ENCODE measurements at regions not wholly inside any gene's neighbourhood (a gene's known extent, or its start where the extent isn't known, plus 50 kb on each side); places are given as distances from the start of the nearest gene placed in this dataset.

- DNase-seq (ENCODE audit: low spot score): no peak
- no peak overlapping the region for H3K23ac ChIP-seq (ENCODE audit: low read depth, low read length, poor library complexity)
- H2BK120ac ChIP-seq (ENCODE audit: low read depth, low read length): no peak overlapping the region
- no peaks in the 10 kb centered on the region for H3K79me1 ChIP-seq (ENCODE audit: low read depth, low read length)
- no peak overlapping the region for H4K8ac ChIP-seq (ENCODE audit: low read depth, low read length)
- no peak overlapping the region for H3K4me3 ChIP-seq (ENCODE audit: low read length in 2 of 2)
- H2BK5ac ChIP-seq (ENCODE audit: low read length): no peak overlapping the region
- no CpG with 5 or more reads among the region's 4 CpGs for WGBS, 2 donors (ENCODE audit: extremely low coverage in 2 of 2, insufficient read length in 2 of 2, insufficient replicate concordance in 1 of 2)
- H3K36me3 ChIP-seq (replicated peaks in 1 of 2; ENCODE audit: control insufficient read depth in 2 of 2, insufficient read depth in 2 of 2, low read length in 2 of 2): no peaks in the 10 kb centered on the region
- no peak overlapping the region for H3K9ac ChIP-seq (ENCODE audit: low read depth, low read length, poor library complexity)
- no peak overlapping the region for H4K91ac ChIP-seq (ENCODE audit: low read depth, low read length, poor library complexity)
- no peak overlapping the region for H3K14ac ChIP-seq (ENCODE audit: low read length)
- no peak overlapping the region for H2AK5ac ChIP-seq (ENCODE audit: low read depth, low read length)
- H3K18ac ChIP-seq (ENCODE audit: low read length): no peak overlapping the region
- H2AFZ ChIP-seq (ENCODE audit: low read length): no peak overlapping the region
- no peak overlapping the region for H3K4me2 ChIP-seq (ENCODE audit: insufficient read depth, low read length, poor library complexity, severe bottlenecking)
- H3K4me1 ChIP-seq (ENCODE audit: control insufficient read depth in 2 of 2, insufficient read depth in 1 of 2, low read depth in 1 of 2, low read length in 2 of 2): peaks cover 3 to 5% of the 10 kb centered on the region in 2 donors
- no peak overlapping the region for H2BK15ac ChIP-seq (ENCODE audit: low read length)
- no peaks in the 10 kb centered on the region for H3K9me3 ChIP-seq (replicated peaks in 1 of 2; ENCODE audit: control insufficient read depth in 2 of 2, insufficient read depth in 1 of 2, low read depth in 1 of 2, low read length in 2 of 2)
- H3K4ac ChIP-seq (ENCODE audit: low read length): no peak overlapping the region
- H3K27me3 ChIP-seq (ENCODE audit: control insufficient read depth in 3 of 3, insufficient read depth in 3 of 3, low read depth in 1 of 3, low read length in 3 of 3): no peaks in the 10 kb centered on the region
- H2BK12ac ChIP-seq (ENCODE audit: low read length): no peak overlapping the region
- H3K27ac ChIP-seq (replicated peaks; ENCODE audit: low read length): no peak overlapping the region
Observed at GRCh38 chr6:50116797-50117542, 67.2 kb upstream of the DEFB112 start.

- H2AK5ac ChIP-seq (ENCODE audit: low read depth, low read length): no peak overlapping the region
- H2BK12ac ChIP-seq (ENCODE audit: low read length): no peak overlapping the region
- H3K18ac ChIP-seq (ENCODE audit: low read length): no peak overlapping the region
- H2BK15ac ChIP-seq (ENCODE audit: low read length): no peak overlapping the region
- no peak overlapping the region for H3K9ac ChIP-seq (ENCODE audit: low read depth, low read length, poor library complexity)
- no peak overlapping the region for H4K91ac ChIP-seq (ENCODE audit: low read depth, low read length, poor library complexity)
- no peaks in the 10 kb centered on the region for H3K27me3 ChIP-seq (ENCODE audit: control insufficient read depth in 3 of 3, insufficient read depth in 3 of 3, low read depth in 1 of 3, low read length in 3 of 3)
- no peak overlapping the region for H4K8ac ChIP-seq (ENCODE audit: low read depth, low read length)
- H3K79me1 ChIP-seq (ENCODE audit: low read depth, low read length): no peaks in the 10 kb centered on the region
- WGBS, 2 donors (ENCODE audit: extremely low coverage in 2 of 2, insufficient read length in 2 of 2, insufficient replicate concordance in 1 of 2): no CpG with 5 or more reads among the region's 3 CpGs
- no peak overlapping the region for H3K27ac ChIP-seq (replicated peaks; ENCODE audit: low read length)
- H3K4ac ChIP-seq (ENCODE audit: low read length): no peak overlapping the region
- no peaks in the 10 kb centered on the region for H3K9me3 ChIP-seq (replicated peaks in 1 of 2; ENCODE audit: control insufficient read depth in 2 of 2, insufficient read depth in 1 of 2, low read depth in 1 of 2, low read length in 2 of 2)
- no peaks in the 10 kb centered on the region for H3K36me3 ChIP-seq (replicated peaks in 1 of 2; ENCODE audit: control insufficient read depth in 2 of 2, insufficient read depth in 2 of 2, low read length in 2 of 2)
- H3K4me2 ChIP-seq (ENCODE audit: insufficient read depth, low read length, poor library complexity, severe bottlenecking): no peak overlapping the region
- H3K4me1 ChIP-seq (ENCODE audit: control insufficient read depth in 2 of 2, insufficient read depth in 1 of 2, low read depth in 1 of 2, low read length in 2 of 2): peaks cover 0 to 2% of the 10 kb centered on the region in 2 donors
- H2BK5ac ChIP-seq (ENCODE audit: low read length): no peak overlapping the region
- no peak for DNase-seq (ENCODE audit: low spot score)
- no peak overlapping the region for H3K14ac ChIP-seq (ENCODE audit: low read length)
- no peak overlapping the region for H3K23ac ChIP-seq (ENCODE audit: low read depth, low read length, poor library complexity)
- H2AFZ ChIP-seq (ENCODE audit: low read length): no peak overlapping the region
- H2BK120ac ChIP-seq (ENCODE audit: low read depth, low read length): no peak overlapping the region
- no peak overlapping the region for H3K4me3 ChIP-seq (ENCODE audit: low read length in 2 of 2)
Observed at GRCh38 chr6:50120300-50120699, 70.6 kb upstream of the DEFB112 start.

GRCh38 chr6:50123688-50124087 is 74.0 kb upstream of the DEFB112 start:
- no peak overlapping the region for H3K14ac ChIP-seq (ENCODE audit: low read length)
- no peak overlapping the region for H4K8ac ChIP-seq (ENCODE audit: low read depth, low read length)
- no peaks in the 10 kb centered on the region for H3K36me3 ChIP-seq (replicated peaks in 1 of 2; ENCODE audit: control insufficient read depth in 2 of 2, insufficient read depth in 2 of 2, low read length in 2 of 2)
- H2BK5ac ChIP-seq (ENCODE audit: low read length): no peak overlapping the region
- H3K4me2 ChIP-seq (ENCODE audit: insufficient read depth, low read length, poor library complexity, severe bottlenecking): no peak overlapping the region
- no peak overlapping the region for H2AFZ ChIP-seq (ENCODE audit: low read length)
- H3K79me1 ChIP-seq (ENCODE audit: low read depth, low read length): no peaks in the 10 kb centered on the region
- DNase-seq (ENCODE audit: low spot score): no peak
- H3K27ac ChIP-seq (replicated peaks; ENCODE audit: low read length): no peak overlapping the region
- no peaks in the 10 kb centered on the region for H3K4me1 ChIP-seq (ENCODE audit: control insufficient read depth in 2 of 2, insufficient read depth in 1 of 2, low read depth in 1 of 2, low read length in 2 of 2)
- no peak overlapping the region for H3K9ac ChIP-seq (ENCODE audit: low read depth, low read length, poor library complexity)
- H2BK15ac ChIP-seq (ENCODE audit: low read length): no peak overlapping the region
- H3K4me3 ChIP-seq (ENCODE audit: low read length in 2 of 2): no peak overlapping the region
- no peak overlapping the region for H3K23ac ChIP-seq (ENCODE audit: low read depth, low read length, poor library complexity)
- no peaks in the 10 kb centered on the region for H3K9me3 ChIP-seq (replicated peaks in 1 of 2; ENCODE audit: control insufficient read depth in 2 of 2, insufficient read depth in 1 of 2, low read depth in 1 of 2, low read length in 2 of 2)
- no peak overlapping the region for H4K91ac ChIP-seq (ENCODE audit: low read depth, low read length, poor library complexity)
- H3K4ac ChIP-seq (ENCODE audit: low read length): no peak overlapping the region
- H2BK120ac ChIP-seq (ENCODE audit: low read depth, low read length): no peak overlapping the region
- H2AK5ac ChIP-seq (ENCODE audit: low read depth, low read length): no peak overlapping the region
- no peak overlapping the region for H2BK12ac ChIP-seq (ENCODE audit: low read length)
- H3K27me3 ChIP-seq (ENCODE audit: control insufficient read depth in 3 of 3, insufficient read depth in 3 of 3, low read depth in 1 of 3, low read length in 3 of 3): no peaks in the 10 kb centered on the region
- H3K18ac ChIP-seq (ENCODE audit: low read length): no peak overlapping the region

- H4K8ac ChIP-seq (ENCODE audit: low read depth, low read length): no peak overlapping the region
- H2BK15ac ChIP-seq (ENCODE audit: low read length): no peak overlapping the region
Observed at GRCh38 chr6:50124572-50124971, 74.8 kb upstream of the DEFB112 start.

More at GRCh38 chr6:50124572-50124971, 74.8 kb upstream of the DEFB112 start:
- H3K79me1 ChIP-seq (ENCODE audit: low read depth, low read length): no peaks in the 10 kb centered on the region
- H2AK5ac ChIP-seq (ENCODE audit: low read depth, low read length): no peak overlapping the region
- H3K23ac ChIP-seq (ENCODE audit: low read depth, low read length, poor library complexity): no peak overlapping the region
- H3K4me3 ChIP-seq (ENCODE audit: low read length in 2 of 2): no peak overlapping the region
- no peaks in the 10 kb centered on the region for H3K4me1 ChIP-seq (ENCODE audit: control insufficient read depth in 2 of 2, insufficient read depth in 1 of 2, low read depth in 1 of 2, low read length in 2 of 2)
- H3K9me3 ChIP-seq (replicated peaks in 1 of 2; ENCODE audit: control insufficient read depth in 2 of 2, insufficient read depth in 1 of 2, low read depth in 1 of 2, low read length in 2 of 2): no peaks in the 10 kb centered on the region
- DNase-seq (ENCODE audit: low spot score): no peak
- H2AFZ ChIP-seq (ENCODE audit: low read length): no peak overlapping the region
- no CpG with 5 or more reads among the region's 2 CpGs for WGBS, 2 donors (ENCODE audit: extremely low coverage in 2 of 2, insufficient read length in 2 of 2, insufficient replicate concordance in 1 of 2)
- H3K27ac ChIP-seq (replicated peaks; ENCODE audit: low read length): no peak overlapping the region
- no peak overlapping the region for H4K91ac ChIP-seq (ENCODE audit: low read depth, low read length, poor library complexity)
- no peak overlapping the region for H2BK5ac ChIP-seq (ENCODE audit: low read length)
- no peak overlapping the region for H2BK120ac ChIP-seq (ENCODE audit: low read depth, low read length)
- H3K27me3 ChIP-seq (ENCODE audit: control insufficient read depth in 3 of 3, insufficient read depth in 3 of 3, low read depth in 1 of 3, low read length in 3 of 3): no peaks in the 10 kb centered on the region
- no peak overlapping the region for H3K4me2 ChIP-seq (ENCODE audit: insufficient read depth, low read length, poor library complexity, severe bottlenecking)
- H3K36me3 ChIP-seq (replicated peaks in 1 of 2; ENCODE audit: control insufficient read depth in 2 of 2, insufficient read depth in 2 of 2, low read length in 2 of 2): no peaks in the 10 kb centered on the region
- no peak overlapping the region for H3K4ac ChIP-seq (ENCODE audit: low read length)
- no peak overlapping the region for H3K18ac ChIP-seq (ENCODE audit: low read length)
- H2BK12ac ChIP-seq (ENCODE audit: low read length): no peak overlapping the region
- no peak overlapping the region for H3K9ac ChIP-seq (ENCODE audit: low read depth, low read length, poor library complexity)
- H3K14ac ChIP-seq (ENCODE audit: low read length): no peak overlapping the region

All from neuronal stem cell (in vitro differentiated cells).